ENCODE measurements at regions not wholly inside any gene's neighbourhood (a gene's known extent, or its start where the extent isn't known, plus 50 kb on each side); places are given as distances from the start of the nearest gene placed in this dataset.
"Not testable (repeated sequence)": the region's sequence is repeated elsewhere in the genome, so short reads cannot be mapped to it uniquely, and the experiment has no call there.

DNA sequence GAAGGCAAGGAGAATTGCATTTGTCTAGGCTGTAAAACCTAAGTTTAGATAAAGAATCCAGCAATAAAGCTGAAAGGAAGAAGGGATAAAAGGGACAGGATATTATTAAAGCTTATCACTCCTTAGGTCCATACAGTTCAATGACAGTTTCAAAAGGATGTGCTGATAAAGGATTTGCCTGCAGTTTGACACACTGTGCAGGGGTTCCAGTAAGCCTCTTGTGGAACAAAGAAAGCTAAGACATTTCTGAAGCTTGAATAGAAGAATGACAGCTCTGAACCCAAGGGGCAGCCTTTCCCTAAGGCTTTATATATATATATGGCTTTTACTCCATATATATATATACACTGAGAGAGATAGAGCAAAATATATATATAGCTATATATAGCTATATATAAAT, 276.8 kb upstream of the GRM3 start:
- DNase-seq: no peak

DNA sequence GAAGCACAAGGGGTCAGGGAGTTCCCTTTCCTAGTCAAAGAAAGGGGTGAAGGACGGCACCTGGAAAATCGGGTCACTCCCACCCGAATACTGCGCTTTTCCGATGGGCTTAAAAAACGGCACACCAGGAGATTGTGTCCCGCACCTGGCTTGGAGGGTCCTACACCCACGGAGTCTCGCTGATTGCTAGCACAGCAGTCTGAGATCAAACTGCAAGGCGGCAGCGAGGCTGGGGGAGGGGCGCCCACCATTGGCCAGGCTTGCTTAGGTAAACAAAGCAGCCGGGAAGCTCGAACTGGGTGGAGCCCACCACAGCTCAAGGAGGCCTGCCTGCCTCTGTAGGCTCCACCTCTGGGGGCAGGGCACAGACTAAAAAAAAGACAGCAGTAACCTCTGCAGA, 303.3 kb upstream of the GRM3 start:
- not testable (repeated sequence) for DNase-seq

DNA sequence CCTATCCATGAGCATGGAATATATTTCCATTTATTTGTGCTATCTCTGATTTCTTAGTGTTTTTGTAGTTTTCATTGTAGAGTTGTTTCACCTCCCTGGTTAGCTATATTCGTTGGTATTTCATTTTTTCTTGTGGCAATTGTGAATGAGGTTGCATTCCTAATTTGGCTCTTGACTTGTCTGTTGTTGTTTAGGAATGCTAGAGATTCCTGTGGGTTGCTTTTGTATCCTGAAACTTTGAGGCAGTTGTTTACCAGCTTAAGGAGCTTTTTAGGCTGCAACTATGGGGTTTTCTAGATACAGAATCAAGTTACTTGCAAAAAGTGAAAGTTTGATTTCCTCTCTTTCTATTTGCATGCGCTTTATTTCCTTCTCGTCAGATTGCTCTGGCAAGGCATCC, 304.7 kb upstream of the GRM3 start:
- no peak for DNase-seq

DNA sequence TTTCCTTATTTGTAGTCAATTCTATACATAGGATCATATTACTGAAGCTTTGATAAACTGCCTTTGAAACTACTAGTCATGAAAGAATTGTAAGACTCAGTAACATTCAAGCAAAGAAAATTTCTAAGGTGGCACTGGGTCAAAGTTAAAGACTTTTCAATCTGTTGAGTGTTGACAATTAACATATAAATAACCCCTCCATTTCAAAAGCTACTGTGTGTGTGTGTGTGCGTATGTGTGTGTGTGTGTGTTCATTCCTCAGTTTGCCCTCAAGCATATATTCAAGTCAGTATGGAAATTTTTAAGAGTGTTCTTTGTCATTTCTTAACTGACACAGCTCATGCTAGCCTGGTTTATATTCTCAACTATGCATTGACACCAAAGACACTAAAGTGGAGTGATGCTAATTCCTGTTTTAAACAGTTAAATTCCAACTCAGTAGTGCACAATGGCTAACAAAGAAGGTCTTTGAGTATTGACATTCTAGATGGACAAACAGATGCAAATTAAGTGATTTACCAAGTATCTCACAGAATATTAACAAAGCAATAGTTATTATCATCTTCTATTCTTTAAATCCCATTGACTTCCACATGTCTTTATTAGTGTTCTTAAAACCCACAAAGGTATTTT, 314.8 kb upstream of the GRM3 start:
- DNase-seq: no peak

DNA sequence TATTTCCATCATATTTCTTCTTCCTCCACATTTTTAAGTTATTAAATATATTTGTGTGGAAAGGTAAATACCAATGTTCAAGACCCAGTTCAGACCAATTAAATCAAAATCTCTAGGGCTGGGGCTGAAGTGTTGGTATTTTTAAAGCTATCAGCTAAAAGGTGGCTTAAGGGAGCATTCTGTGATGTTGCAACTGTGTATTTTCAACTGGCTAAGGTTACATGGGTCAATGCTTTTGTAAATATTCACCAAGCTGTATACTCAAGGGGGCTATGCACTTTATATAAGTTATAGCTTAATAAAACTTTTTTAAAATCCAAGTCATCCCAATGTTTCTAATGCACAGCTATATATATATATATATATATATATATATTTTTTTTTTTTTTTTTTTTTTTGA, 316.9 kb upstream of the GRM3 start:
- DNase-seq: no peak

DNA sequence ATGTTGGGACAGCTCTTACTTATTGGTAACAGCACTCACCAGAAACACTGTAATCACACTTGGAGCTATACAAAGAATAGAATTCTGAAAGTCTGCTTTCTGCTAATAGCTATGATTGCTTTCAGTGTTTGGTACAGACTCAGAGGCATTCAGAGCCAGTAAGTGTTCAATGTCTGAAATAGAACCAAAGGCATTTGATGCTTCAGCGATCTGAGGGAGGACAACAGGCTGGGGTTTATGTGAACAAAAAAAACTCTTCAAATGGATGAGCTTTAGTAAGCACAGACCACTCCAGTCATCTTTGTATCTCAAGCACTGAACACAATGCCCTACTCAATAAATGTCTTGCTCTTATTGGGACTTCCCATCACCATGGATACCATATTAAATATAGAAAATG, 322.8 kb upstream of the GRM3 start:
- no peak for DNase-seq

DNA sequence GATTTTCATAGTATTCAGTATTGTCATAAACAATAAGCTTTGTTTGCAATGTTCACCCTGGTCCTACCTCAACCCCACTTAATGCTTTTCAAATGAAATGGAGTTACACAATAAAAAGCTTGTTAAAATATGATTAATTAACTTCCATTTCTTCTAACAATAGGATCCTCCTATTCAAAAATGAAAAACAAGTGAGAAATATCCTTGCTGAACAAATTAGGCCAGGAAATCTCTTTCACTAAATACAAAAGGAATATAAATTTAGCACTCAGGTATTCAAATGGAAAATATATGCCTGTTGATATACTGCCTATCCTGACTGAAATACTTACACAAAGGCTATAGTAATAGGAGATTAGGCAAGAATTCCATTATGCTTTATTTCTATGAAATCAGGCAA, 323.4 kb upstream of the GRM3 start:
- DNase-seq: no peak

DNA sequence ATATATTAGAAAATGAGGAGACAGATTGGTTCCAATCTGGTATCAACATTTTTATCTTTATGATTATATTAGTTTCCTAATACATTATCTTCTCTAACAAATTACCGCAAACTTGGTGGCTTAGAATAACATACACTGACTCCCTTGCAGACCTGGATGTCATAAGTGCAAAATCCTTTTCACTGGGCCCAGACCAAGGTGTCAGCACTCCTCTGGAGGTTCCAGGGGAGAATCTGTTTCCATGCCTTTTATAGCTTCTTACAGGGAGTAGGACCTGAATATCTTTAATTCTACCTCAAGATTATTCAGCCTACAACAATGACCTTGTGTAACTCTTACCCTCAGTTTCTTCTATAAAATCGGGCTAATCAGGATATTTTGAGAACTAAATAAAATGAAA, 329.9 kb upstream of the GRM3 start:
- DNase-seq: no peak

DNA sequence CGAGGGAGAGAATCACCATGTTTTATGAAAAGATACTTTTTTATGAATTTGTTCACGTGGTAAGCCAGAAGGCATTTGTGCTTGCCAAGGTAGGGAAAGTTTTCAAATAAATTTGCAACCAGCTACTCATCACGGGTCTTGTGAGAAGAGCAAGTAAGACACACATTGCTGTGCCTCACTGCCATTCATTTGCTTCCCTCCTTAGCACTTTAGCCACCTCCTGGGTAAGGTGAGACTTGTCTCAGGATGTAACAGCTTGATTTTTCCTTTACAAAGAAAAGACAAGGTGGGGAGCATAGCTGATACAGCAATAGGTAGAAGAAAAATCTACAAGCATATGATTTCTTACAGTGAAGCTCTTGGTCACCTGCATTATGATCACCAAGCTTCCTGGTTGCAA, 342.4 kb upstream of the GRM3 start:
- DNase-seq: no peak

DNA sequence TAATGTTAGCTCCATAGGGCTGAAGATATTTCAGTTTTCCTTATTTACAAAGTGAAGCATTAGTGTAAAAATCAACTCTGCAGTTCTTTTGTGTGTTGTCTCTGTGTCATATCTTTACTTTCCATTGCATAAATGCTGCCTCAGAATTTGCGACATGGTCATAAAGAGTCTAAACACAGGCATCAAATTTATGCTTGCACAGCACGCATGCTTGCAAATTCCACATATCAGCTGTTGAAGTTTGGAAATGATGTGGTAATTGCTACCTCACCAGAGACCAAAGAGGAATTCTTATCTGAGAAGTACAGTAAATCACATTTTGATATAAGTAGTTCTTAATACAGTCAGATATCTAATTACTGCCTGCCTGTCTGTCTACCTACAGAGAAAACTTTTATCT, 348.2 kb upstream of the GRM3 start:
- no peak for DNase-seq

DNA sequence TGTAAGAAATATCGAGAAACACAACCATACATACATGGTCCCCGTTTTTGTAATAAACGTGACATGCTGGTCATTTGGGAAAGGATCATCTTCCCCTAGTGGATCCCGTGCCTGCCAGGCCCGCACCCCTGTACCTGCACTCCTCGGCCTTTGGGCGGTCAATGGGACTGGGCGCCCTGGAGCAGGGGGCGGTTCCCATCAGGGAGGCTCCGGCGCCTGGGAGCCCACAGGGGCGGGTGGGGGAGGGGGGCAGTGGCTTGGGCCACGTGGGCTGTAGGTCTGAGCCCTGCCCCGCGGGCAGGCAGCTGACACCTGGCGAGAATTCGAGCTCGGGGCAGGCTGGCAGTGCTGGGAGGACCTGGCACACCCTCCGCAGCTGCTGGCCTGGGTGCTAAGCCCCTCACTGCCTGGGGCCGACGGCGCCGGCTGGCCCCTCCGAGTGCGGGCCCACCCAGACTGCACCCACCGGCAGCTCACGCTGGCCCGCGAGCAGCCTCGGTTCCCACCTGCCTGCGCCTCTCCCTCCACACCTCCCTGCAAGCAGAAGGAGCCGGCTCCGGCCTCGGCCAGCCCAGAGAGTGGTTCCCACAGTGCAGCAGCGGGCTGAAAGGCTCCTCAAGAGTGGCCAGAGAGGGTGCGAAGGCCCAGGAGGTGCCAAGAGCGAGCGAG, 361.6 kb upstream of the GRM3 start:
- DNase-seq: no peak

DNA sequence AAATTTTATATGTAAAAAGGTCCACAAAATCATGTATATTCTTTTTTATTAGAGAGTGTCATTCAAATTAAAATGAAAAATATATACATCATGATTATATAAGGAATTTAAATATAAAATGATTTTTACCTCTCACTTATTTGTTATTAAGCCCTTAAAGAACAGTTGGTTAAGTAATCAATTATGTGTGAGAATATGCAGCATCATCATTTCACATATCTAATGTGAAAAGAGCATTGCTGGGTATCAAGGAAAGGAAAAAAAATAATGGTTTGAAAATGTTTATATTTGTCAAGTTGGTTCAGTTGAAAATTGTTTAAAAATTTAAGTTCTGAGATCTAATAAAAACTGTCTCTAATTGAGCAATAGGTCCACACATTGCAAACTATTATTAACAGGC, 363.6 kb upstream of the GRM3 start:
- no peak for DNase-seq

DNA sequence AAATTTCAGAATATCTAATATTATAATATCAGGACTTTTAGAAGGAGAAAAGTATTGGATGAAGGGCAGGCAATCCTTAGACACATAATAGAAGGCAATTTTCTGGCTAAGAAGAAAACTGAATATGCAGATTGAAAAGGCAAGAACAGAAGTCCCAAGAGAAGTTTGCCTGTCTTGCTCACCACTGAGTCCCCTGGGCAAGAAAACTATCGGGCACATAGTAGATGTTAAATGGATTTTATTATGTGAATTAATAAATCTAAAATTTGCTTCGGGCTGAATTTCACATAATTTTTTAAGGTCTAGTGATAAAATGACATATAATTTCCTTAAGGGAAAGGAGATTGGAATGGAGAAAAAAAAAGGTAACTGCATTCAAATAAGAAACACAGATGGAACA, 380.9 kb upstream of the GRM3 start:
- no peak for DNase-seq

DNA sequence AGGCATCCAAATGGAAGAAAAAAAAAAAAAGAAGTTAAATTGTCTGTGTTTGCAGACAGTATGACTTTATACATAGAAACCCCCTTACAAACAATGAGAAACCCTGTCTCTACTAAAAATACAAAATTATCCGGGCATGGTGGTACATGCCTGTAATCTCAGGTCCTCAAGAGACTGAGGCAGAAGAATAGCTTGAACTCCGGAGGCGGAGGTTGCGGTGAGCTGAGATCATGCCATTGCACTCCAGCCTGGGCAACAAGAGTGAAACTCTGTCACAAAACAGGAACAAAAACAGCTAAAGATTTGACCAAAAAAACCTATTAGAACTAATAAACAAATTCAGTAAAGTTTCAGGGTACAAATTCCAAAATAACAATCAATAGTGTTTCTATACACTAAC, 385.8 kb upstream of the GRM3 start:
- no peak for DNase-seq

DNA sequence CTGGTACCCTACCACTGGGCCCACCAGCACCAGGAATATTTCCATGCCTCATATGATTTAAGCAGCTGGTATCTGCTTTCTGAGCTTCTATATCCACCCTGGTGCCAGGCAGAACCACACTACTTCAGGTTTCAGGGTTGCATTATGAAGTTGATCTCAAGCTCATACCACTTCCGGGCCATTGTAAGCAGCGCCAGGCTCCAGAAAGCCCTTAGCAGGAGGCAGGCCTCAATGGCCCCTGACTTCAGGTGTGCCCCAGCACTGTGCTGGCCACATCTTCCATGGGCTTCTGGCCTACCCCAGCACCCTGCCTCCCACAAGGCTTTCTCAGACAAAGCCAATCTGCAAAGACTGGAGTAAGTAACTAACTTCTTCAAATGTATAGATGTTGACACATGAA, 391.3 kb upstream of the GRM3 start:
- no peak for DNase-seq

DNA sequence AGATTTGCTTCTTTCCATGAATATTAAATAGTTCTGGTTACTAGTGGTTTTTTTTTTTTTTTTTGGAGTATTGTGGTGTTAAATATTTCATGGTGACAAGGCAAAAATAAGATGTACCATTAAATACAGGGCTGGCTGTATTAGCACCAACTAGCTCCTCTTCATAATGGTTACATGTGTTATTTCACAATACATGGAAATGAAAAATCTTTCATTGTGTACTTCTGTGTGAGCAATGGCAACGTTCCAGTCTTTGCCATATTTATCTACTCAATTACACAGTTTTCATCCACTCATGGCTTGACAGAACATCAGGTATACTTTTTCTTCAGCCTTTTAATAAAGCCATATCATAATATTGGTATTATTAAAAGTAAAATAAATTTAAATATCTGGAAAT, 394.7 kb upstream of the GRM3 start:
- DNase-seq: no peak

DNA sequence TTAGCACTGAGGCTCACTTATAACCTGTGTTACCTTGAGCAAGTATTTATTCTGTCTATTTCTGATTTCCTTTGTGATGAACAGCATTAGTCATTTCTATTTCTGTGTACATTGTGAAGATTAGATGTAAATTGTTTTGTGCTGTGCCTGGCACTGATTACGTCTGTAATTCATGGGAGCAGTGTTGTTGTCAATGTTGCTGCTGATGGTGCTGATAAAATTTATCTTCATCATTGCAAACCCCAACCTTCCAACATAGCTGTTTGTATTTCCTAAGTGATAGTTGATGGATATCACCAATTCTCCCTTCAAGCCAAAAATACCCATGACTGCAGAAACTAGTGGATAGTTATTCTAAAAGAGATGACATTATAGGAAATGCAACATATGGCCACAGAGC, 400.5 kb upstream of the GRM3 start:
- no peak for DNase-seq

DNA sequence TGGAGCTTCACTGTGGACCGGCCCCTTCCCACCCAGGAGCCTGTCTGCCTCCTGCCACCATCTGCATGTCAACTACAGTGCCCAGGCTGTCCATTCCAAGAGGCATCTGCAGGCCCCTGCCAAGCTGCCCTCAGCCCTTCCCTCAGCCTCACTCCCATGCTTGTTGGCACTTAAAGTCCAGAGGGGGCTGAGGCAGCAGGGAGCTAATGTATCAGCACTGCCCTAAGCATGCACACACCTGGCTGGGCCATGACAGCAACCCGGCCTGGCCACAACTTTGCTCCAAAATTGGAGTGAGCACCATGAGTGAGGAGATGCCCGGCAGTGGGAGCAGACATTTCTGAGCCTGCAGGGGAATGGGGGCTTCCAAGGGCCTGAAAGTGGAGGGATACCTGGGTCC, 417.5 kb upstream of the GRM3 start:
- no peak for DNase-seq

DNA sequence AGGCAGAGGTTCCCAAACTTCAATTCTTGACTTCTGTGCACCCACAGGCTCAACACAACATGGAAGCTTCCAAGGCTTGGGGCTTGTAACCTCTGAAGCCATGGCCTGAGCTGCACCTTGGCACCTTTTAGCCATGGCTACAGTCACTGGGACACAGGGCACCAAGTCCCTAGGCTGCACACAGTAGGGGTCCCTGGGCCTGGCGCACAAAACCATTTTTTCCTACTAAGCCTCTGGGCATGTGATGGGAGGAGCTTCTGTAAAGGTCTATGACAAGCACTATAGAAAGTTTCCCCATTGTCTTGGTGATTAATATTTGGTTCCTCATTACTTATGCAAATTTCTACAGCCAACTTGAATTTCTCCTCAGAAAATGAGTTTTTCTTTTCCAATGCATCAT, 420.9 kb upstream of the GRM3 start:
- no peak for DNase-seq

DNA sequence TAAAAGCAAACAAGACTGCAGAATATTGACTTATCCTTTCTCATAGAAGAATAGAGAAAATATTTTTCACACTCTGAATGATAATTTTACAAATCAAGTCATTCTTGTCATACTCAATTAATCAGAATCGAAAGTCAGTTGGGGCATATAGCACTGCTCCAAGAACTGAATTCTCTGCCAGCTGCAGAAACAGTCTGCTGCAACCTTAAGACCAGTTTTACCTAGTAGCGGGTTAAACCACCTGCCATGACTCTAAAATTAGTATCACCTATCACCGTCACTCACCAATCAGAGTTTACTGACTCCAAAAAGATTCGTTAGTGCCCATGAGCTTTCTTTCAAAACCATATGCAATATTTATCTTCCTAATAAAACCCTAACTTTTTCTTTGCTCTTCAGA, 429.0 kb upstream of the GRM3 start:
- DNase-seq: no peak

DNA sequence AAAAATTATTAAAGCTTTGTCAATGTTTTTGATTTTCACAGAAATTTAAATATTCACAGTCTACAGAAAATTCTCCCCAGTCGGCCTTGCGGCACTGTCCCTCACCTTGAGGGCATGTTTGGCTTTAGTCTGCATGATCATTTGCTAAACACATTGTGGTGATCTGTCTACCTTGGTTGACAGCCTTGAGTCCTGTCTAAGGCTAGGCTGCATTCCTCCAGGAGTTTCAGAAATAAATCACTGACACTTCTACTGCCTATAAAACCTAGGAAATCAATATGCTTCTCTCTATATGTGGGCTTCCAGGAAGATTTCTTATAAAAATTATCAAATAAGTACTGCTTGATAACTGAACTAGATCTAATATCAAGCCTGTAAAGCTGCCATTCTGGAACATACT, 430.7 kb upstream of the GRM3 start:
- DNase-seq: no peak

DNA sequence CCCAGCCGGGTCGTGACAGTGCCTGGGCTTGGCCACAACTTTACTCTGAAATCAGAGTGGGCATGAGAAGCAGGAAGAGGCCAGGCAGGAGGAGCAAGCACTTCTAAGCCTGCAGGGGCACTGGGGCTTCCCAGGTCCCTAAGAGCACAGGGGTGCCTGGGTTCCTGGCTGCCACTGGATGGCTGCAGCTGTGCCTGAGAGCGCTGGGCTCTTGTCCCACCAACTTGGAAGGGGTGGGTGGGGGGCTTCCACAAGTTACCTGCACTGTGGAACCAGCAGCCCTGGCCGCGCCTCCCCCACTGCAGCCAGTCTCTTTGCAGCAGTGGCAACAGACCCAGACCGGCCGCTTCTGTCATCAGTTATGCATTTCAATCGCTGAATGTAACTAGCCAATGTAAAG, 434.7 kb upstream of the GRM3 start:
- no peak for DNase-seq

DNA sequence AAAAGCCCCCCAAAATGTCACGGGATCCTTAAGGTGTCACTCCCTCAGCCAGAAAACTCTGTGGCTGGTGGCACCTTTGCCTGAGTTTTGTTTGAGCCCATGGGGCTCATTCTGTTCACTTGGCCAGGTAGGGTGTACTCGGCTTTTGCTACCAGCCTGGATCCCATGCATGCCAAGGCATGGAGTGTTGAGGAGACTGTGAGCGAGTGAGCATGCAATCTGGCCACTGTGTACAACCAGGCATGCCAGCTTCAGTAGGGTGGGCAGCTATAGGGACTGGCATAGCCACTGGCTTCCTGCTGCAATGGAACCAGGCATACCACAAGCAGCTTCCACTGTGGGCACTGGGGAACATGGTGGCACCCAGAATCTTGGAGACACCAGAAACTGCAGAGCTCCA, 436.0 kb upstream of the GRM3 start:
- DNase-seq: no peak

DNA sequence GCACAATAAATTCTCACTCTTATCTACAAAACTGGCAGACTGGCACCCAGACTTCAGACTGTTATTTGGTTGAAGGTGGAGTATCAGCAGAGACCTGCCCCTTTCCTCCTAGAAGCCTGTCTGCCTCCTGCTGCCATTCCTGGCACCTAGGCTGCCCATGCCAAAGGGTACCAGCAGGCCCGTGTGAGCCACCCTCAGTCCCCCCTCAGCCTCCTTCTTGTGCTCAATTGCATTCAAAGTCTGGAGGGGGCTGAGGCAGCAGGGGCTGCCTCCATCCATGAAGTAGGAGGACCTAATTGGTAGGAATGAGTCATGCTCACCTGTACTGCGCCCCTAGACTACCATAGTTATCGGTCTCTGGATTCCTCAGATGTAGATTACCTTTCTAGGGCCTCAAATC, 440.9 kb upstream of the GRM3 start:
- no peak for DNase-seq

DNA sequence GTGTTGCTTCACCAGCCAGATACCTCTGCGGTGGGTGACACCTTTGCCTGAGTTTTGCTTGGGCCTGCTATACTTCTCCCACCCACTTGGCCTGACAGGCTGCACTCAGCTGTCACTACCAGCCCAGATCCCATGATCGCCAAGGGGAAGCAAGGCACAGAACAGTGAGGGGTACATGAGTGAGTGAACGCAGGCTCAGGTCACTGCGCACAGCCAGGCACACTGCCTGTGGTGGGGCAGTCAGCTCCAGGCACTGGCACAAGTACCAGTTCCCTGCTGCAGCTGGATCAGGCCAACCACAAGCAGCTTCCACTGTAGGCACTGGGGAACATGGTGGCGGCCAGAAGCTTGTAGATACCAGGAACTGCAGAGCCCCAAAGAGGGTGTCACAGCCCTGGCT, 441.9 kb upstream of the GRM3 start:
- DNase-seq: no peak
